Ecto neural progenitor cell (in vitro differentiated cells): ENCODE measurements at regions not wholly inside any gene's neighbourhood (a gene's known extent, or its start where the extent isn't known, plus 50 kb on each side); places are given as distances from the start of the nearest gene placed in this dataset.
"Not testable (repeated sequence)": the region's sequence is repeated elsewhere in the genome, so short reads cannot be mapped to it uniquely, and the experiment has no call there.

Experiments used
- DNase-seq: peaks from one replicate; pipeline ENCODE4 v3.0.0-alpha.2; 2018; ENCODE audit warnings: low spot score

- no peak for DNase-seq
Observed at GRCh38 chr6:15924893-15925292, 204.0 kb upstream of the MYLIP start.

GRCh38 chr6:15922510-15923250 lies 206.2 kb upstream of the MYLIP start:
- DNase-seq, result no peak

- no peak for DNase-seq
Observed at GRCh38 chr6:15921243-15921642, 207.6 kb upstream of the MYLIP start.

- DNase-seq, result no peak
Observed at GRCh38 chr6:15916581-15916980, 212.3 kb upstream of the MYLIP start.

- DNase-seq, result no peak
Observed at GRCh38 chr6:15915508-15916178, 213.2 kb upstream of the MYLIP start.

- no peak for DNase-seq
Observed at GRCh38 chr6:15914553-15914952, 214.3 kb upstream of the MYLIP start.

GRCh38 chr6:15913573-15913972 lies 215.3 kb upstream of the MYLIP start:
- no peak for DNase-seq

- no peak for DNase-seq
Observed at GRCh38 chr6:15912505-15913400, 216.1 kb upstream of the MYLIP start.

- DNase-seq, result no peak
Observed at GRCh38 chr6:15911753-15912504, 217.0 kb upstream of the MYLIP start.

- DNase-seq, result no peak
Observed at GRCh38 chr6:15909290-15910070, 219.4 kb upstream of the MYLIP start.

- DNase-seq, result no peak
Observed at GRCh38 chr6:15908871-15909270, 220.0 kb upstream of the MYLIP start.

GRCh38 chr6:15907914-15908518 lies 220.9 kb upstream of the MYLIP start:
- DNase-seq, result no peak

GRCh38 chr6:15907220-15907913 lies 221.5 kb upstream of the MYLIP start:
- DNase-seq, result not testable (repeated sequence)

- no peak for DNase-seq
Observed at GRCh38 chr6:15906420-15907016, 222.4 kb upstream of the MYLIP start.

- DNase-seq, result no peak
Observed at GRCh38 chr6:15905488-15906419, 223.1 kb upstream of the MYLIP start.

GRCh38 chr6:15904651-15905376 lies 224.1 kb upstream of the MYLIP start:
- no peak for DNase-seq

GRCh38 chr6:15901141-15902115 lies 227.5 kb upstream of the MYLIP start:
- DNase-seq, result no peak
